MM.1S (cell line): ENCODE measurements at regions not wholly inside any gene's neighbourhood (a gene's known extent, or its start where the extent isn't known, plus 50 kb on each side); places are given as distances from the start of the nearest gene placed in this dataset.

ENCODE experiments used
- DNase-seq: peaks from one replicate; pipeline ENCODE4 v3.0.0-alpha.2; 2015
- H2AFZ ChIP-seq: fragments of 300-600 bp; sonication (generic); 2 replicates; pipeline ENCODE4 v1.6.0; 2016; ENCODE audit warnings: antibody characterized with exemption, low read length
- H3F3A ChIP-seq: fragments of 300-600 bp; sonication (generic); 2 replicates; pipeline ENCODE4 v1.6.1; 2016; ENCODE audit warnings: mild to moderate bottlenecking, antibody characterized with exemption, low read length, moderate library complexity, mixed read lengths; ENCODE audit not compliant: insufficient read depth
- H3K27ac ChIP-seq: fragments of 300-600 bp; sonication (generic); 2 replicates; pipeline ENCODE4 v1.5.1; 2016; ENCODE audit warnings: mild to moderate bottlenecking, low read length
- H3K27me3 ChIP-seq: fragments of 300-600 bp; sonication (generic); replicated peaks from 2 replicates; pipeline ENCODE4 v1.6.0; 2016; ENCODE audit warnings: low read length; ENCODE audit not compliant: insufficient read depth
- H3K36me3 ChIP-seq: fragments of 300-600 bp; sonication (generic); replicated peaks from 2 replicates; pipeline ENCODE4 v1.6.1; 2016; ENCODE audit warnings: mild to moderate bottlenecking, low read length, mixed read lengths; ENCODE audit not compliant: insufficient read depth
- H3K4me1 ChIP-seq: fragments of 300-600 bp; sonication (generic); 2 replicates; pipeline ENCODE4 v1.6.1; 2016; ENCODE audit warnings: low read length, mixed read lengths
- H3K4me2 ChIP-seq: fragments of 300-600 bp; sonication (generic); 2 replicates; pipeline ENCODE4 v1.6.0; 2016; ENCODE audit warnings: low read depth, low read length
- H3K4me3 ChIP-seq: fragments of 300-600 bp; sonication (generic); 2 replicates; pipeline ENCODE4 v1.5.1; 2016; ENCODE audit warnings: low read length, mixed read lengths
- H3K79me2 ChIP-seq: fragments of 300-600 bp; sonication (generic); 2 replicates; pipeline ENCODE4 v1.6.1; 2016; ENCODE audit warnings: mixed run types, low read length, mixed read lengths
- H3K9ac ChIP-seq: fragments of 300-600 bp; sonication (generic); 2 replicates; pipeline ENCODE4 v1.6.1; 2016; ENCODE audit warnings: low read length, mixed read lengths
- H3K9me2 ChIP-seq: fragments of 300-600 bp; sonication (generic); replicated peaks from 2 replicates; pipeline ENCODE4 v1.6.1; 2016; ENCODE audit warnings: mild to moderate bottlenecking, low read length, mixed read lengths; ENCODE audit not compliant: insufficient read depth
- H3K9me3 ChIP-seq: fragments of 300-600 bp; sonication (generic); replicated peaks from 2 replicates; pipeline ENCODE4 v1.6.1; 2016; ENCODE audit warnings: mild to moderate bottlenecking, low read length, mixed read lengths; ENCODE audit not compliant: insufficient read depth
- H4K20me1 ChIP-seq: fragments of 300-600 bp; sonication (generic); 2 replicates; pipeline ENCODE4 v1.6.1; 2016; ENCODE audit warnings: mild to moderate bottlenecking, low read length, moderate library complexity, mixed read lengths; ENCODE audit not compliant: insufficient read depth
- EZH2 ChIP-seq: fragments of 300-600 bp; sonication (generic); optimal IDR thresholded peaks from 2 replicates; pipeline ENCODE3; 2017; ENCODE audit warnings: low read depth, mild to moderate bottlenecking, antibody characterized with exemption, low read length, mixed read lengths
- EZH2phosphoT487 ChIP-seq: fragments of 300-600 bp; sonication (generic); IDR thresholded peaks from 2 replicates; pipeline ENCODE4 v1.6.1; 2018; ENCODE audit warnings: antibody characterized with exemption, low read length
- TF ChIP-seq, protein P1 (sequence below): fragments of 300-600 bp; sonication (generic); IDR thresholded peaks from 2 replicates; pipeline ENCODE4 v1.5.1; 2016; ENCODE audit warnings: antibody characterized with exemption, low read length, mixed read lengths

DNA sequence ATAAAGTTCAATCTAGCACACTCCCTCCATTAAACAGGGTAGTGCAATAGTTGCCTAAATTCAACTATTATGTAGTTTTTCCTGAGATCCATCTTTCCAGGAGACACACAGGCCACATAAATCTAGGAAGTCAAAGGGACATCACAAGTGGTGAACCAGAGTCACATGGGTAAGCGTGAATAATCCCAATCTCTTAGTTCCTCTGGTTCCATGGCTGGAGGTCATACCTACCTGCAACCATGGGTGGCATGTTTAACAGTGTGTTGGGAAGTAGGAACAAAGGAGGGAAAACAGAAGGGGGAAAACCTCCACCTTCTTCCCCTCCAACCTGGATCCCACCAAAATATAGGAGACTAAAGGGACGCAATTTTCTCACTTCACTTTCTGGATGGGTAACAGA, 2651.6 kb downstream of the ARAP2 start:
- DNase-seq = no peak
- Histone ChIP-seq H3K4me2 (no peak overlapping the region), H4K20me1 (no peaks in the 10 kb centered on the region), H3K9me2 (no peaks in the 10 kb centered on the region), H3K9ac (no peak overlapping the region), H2AFZ (no peak overlapping the region), H3K79me2 (no peaks in the 10 kb centered on the region), H3K4me1 (no peaks in the 10 kb centered on the region), H3K27me3 (no peaks in the 10 kb centered on the region), H3K4me3 (no peak overlapping the region), H3K9me3 (no peaks in the 10 kb centered on the region), H3F3A (no peaks in the 10 kb centered on the region), H3K36me3 (no peaks in the 10 kb centered on the region), H3K27ac (no peak overlapping the region)
- TF ChIP-seq, protein P1, sequence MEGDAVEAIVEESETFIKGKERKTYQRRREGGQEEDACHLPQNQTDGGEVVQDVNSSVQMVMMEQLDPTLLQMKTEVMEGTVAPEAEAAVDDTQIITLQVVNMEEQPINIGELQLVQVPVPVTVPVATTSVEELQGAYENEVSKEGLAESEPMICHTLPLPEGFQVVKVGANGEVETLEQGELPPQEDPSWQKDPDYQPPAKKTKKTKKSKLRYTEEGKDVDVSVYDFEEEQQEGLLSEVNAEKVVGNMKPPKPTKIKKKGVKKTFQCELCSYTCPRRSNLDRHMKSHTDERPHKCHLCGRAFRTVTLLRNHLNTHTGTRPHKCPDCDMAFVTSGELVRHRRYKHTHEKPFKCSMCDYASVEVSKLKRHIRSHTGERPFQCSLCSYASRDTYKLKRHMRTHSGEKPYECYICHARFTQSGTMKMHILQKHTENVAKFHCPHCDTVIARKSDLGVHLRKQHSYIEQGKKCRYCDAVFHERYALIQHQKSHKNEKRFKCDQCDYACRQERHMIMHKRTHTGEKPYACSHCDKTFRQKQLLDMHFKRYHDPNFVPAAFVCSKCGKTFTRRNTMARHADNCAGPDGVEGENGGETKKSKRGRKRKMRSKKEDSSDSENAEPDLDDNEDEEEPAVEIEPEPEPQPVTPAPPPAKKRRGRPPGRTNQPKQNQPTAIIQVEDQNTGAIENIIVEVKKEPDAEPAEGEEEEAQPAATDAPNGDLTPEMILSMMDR = no peak
- TF ChIP-seq EZH2 = no peak
- no peak for TF ChIP-seq EZH2phosphoT487

DNA sequence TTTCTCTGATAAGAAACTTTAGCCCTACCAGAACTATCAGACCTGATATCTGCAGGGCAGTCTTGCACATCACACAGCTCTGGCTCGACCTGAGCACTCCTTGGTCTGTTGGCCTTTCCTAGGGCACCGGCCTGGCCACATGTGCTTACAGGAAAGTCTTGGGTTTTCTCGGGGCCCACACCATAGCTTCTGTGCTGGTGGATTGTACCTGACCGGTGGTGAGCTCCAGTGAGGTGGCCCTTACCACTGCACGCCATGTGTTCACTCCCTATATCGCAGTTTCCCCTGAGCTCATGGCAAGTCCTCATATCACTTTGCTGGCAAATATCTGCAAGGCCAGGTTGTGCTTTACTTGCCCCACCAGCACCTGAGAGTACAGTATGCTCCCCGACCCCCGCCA, 2637.4 kb downstream of the ARAP2 start:
- DNase-seq = no peak
- Histone ChIP-seq H3K9me2 (no peaks in the 10 kb centered on the region), H3K27ac (no peak overlapping the region), H4K20me1 (no peaks in the 10 kb centered on the region), H3K4me3 (no peak overlapping the region), H3K36me3 (no peaks in the 10 kb centered on the region; the same call in 1 of the 2 replicates), H3K4me2 (no peak overlapping the region), H3K9me3 (no peaks in the 10 kb centered on the region), H2AFZ (no peak overlapping the region), H3K9ac (no peak overlapping the region), H3K27me3 (no peaks in the 10 kb centered on the region), H3F3A (no peaks in the 10 kb centered on the region), H3K4me1 (no peaks in the 10 kb centered on the region), H3K79me2 (no peaks in the 10 kb centered on the region)
- no peak for TF ChIP-seq EZH2phosphoT487
- TF ChIP-seq, protein P1 = no peak
- TF ChIP-seq EZH2 = no peak

GRCh38 chr4:33616121-33616520, 2628.2 kb downstream of the ARAP2 start:
- no peaks in the 10 kb centered on the region for H4K20me1 ChIP-seq
- no peaks in the 10 kb centered on the region for H3F3A ChIP-seq
- DNase-seq = no peak
- H3K4me1 ChIP-seq = no peaks in the 10 kb centered on the region
- no peak overlapping the region for H2AFZ ChIP-seq
- TF ChIP-seq EZH2phosphoT487 (no peak), EZH2 (no peak)
- TF ChIP-seq, protein P1 = no peak
- H3K79me2 ChIP-seq = no peaks in the 10 kb centered on the region
- no peaks in the 10 kb centered on the region for H3K36me3 ChIP-seq
- no peak overlapping the region for H3K9ac ChIP-seq
- no peaks in the 10 kb centered on the region for H3K9me2 ChIP-seq
- H3K27ac ChIP-seq = no peak overlapping the region
- H3K4me3 ChIP-seq = no peak overlapping the region
- no peaks in the 10 kb centered on the region for H3K27me3 ChIP-seq
- H3K4me2 ChIP-seq = no peak overlapping the region
- no peaks in the 10 kb centered on the region for H3K9me3 ChIP-seq
